RPMI7951 (cell line): ENCODE measurements at regions not wholly inside any gene's neighbourhood (a gene's known extent, or its start where the extent isn't known, plus 50 kb on each side); places are given as distances from the start of the nearest gene placed in this dataset.

Experiments
- DNase-seq: peaks from one replicate; pipeline ENCODE4 v3.0.0-alpha.2; 2012; ENCODE audit warnings: low read depth

GRCh38 chr1:37272626-37273025 is 201.8 kb upstream of the ZC3H12A start:
- DNase-seq: no peak

GRCh38 chr1:37274486-37274885 is 199.9 kb upstream of the ZC3H12A start:
- no peak for DNase-seq

- no peak for DNase-seq
Observed at GRCh38 chr1:37274938-37275631, 199.3 kb upstream of the ZC3H12A start.

- no peak for DNase-seq
Observed at GRCh38 chr1:37277366-37277765, 197.0 kb upstream of the ZC3H12A start.

- DNase-seq: no peak
Observed at GRCh38 chr1:37281354-37281753, 193.0 kb upstream of the ZC3H12A start.

- DNase-seq: no peak
Observed at GRCh38 chr1:37282764-37283163, 191.6 kb upstream of the ZC3H12A start.

GRCh38 chr1:37284053-37284452 is 190.3 kb upstream of the ZC3H12A start:
- DNase-seq: no peak

GRCh38 chr1:37286881-37287280 is 187.5 kb upstream of the ZC3H12A start:
- DNase-seq: no peak

GRCh38 chr1:37288900-37289299 is 185.5 kb upstream of the ZC3H12A start:
- DNase-seq: no peak

- no peak for DNase-seq
Observed at GRCh38 chr1:37290718-37291117, 183.7 kb upstream of the ZC3H12A start.

- DNase-seq: no peak
Observed at GRCh38 chr1:37292789-37293188, 181.6 kb upstream of the ZC3H12A start.

- no peak for DNase-seq
Observed at GRCh38 chr1:37294096-37294495, 180.3 kb upstream of the ZC3H12A start.

GRCh38 chr1:37294529-37294928 is 179.9 kb upstream of the ZC3H12A start:
- no peak for DNase-seq

- DNase-seq: no peak
Observed at GRCh38 chr1:37298769-37299168, 175.6 kb upstream of the ZC3H12A start.

- DNase-seq: no peak
Observed at GRCh38 chr1:37299216-37299615, 175.2 kb upstream of the ZC3H12A start.

GRCh38 chr1:37303884-37304574 is 170.4 kb upstream of the ZC3H12A start:
- DNase-seq: no peak

- no peak for DNase-seq
Observed at GRCh38 chr1:37305108-37305507, 169.3 kb upstream of the ZC3H12A start.

- DNase-seq: no peak
Observed at GRCh38 chr1:37305841-37306240, 168.5 kb upstream of the ZC3H12A start.

- no peak for DNase-seq
Observed at GRCh38 chr1:37306461-37306860, 167.9 kb upstream of the ZC3H12A start.

GRCh38 chr1:37306871-37307270 is 167.5 kb upstream of the ZC3H12A start:
- no peak for DNase-seq

GRCh38 chr1:37308031-37308960 is 166.1 kb upstream of the ZC3H12A start:
- DNase-seq: no peak

- no peak for DNase-seq
Observed at GRCh38 chr1:37309574-37309973, 164.8 kb upstream of the ZC3H12A start.

GRCh38 chr1:37310064-37310463 is 164.3 kb upstream of the ZC3H12A start:
- no peak for DNase-seq
